ENCODE measurements at regions not wholly inside any gene's neighbourhood (a gene's known extent, or its start where the extent isn't known, plus 50 kb on each side); places are given as distances from the start of the nearest gene placed in this dataset.

DNA sequence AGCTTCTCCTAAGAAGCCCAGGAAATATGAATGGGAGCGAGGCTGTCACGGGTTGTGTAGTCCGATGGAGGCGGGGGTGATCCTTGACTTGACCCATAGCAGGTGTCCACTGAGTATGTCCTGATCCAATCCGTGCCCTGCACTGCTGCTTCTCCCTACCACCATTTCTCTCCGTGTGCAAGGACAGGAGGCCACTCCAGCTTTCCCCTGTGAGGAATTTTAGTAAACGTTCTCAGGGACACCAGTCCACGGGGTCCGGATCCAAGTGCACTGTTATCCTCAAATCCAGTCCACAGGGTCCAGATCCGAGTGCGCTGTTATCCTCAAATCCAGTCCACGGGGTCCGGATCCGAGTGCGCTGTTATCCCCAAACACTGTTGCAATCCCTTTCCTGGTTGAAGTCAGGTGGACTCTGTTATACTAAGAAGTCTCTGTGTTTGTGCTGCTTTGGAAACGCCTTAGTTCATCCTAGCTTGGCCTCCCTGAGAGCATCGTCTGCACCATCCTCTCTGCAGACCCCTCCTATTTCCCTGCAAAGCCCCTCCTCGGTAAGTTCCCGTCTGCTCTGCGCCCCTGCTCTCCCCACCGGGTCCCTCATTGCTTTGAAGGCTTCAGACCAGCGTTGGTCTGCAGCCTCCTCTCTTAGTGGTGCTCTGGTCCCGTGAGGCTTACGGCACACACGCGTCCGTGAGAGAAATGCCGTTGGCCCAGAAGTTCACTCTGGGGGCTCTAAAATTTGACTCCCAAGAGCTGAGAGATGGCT is 303.5 kb downstream of the TEX29 start:
- DNase-seq (ENCODE audit: low spot score) = no peak
- in situ Hi-C loops (cut with MboI; ENCODE audit: low sequenced_read_pairs, unreplicated experiment) = no loop called here

DNA sequence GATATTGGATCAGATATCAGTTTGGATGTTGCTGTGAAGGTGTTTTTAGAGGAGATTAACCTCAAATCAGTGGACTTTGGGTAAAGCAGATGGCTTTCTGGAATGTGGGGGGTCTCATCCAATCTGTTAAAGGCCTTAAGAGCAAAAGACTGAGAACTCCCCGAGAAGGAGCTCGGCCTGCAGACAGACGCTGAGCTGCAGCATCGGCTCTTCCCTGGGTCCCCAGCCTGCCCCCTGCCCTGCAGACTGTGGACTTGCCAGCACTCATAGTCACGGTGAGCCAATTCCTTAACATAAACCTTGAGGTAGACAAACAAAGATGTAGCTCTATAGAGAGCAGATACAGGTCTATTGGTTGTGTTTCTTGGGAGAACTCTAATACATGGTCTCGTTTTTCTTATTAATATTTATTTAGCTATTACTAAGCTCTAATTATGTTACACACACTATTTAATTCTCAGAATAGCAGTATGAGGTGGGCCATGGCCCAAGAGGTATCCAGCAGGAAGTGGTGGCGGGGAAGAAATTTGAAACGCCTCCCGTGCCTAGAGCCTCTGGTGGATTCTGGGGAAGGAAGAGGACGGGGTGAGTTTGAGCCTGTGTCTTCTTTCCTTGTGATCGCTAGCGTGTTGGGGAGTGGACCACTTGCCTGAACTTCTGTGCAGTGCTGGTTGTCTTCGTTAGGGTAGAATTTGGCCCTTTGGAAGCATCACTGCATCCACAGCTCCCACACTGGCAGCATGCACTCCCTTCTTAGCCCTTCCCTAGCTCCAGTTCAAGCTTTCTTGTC is 305.3 kb downstream of the TEX29 start:
- in situ Hi-C loops (cut with MboI; ENCODE audit: low sequenced_read_pairs, unreplicated experiment) = no loop called here

More for the DNA sequence above, 303.5 kb downstream of the TEX29 start:
- TF ChIP-seq, protein P1, sequence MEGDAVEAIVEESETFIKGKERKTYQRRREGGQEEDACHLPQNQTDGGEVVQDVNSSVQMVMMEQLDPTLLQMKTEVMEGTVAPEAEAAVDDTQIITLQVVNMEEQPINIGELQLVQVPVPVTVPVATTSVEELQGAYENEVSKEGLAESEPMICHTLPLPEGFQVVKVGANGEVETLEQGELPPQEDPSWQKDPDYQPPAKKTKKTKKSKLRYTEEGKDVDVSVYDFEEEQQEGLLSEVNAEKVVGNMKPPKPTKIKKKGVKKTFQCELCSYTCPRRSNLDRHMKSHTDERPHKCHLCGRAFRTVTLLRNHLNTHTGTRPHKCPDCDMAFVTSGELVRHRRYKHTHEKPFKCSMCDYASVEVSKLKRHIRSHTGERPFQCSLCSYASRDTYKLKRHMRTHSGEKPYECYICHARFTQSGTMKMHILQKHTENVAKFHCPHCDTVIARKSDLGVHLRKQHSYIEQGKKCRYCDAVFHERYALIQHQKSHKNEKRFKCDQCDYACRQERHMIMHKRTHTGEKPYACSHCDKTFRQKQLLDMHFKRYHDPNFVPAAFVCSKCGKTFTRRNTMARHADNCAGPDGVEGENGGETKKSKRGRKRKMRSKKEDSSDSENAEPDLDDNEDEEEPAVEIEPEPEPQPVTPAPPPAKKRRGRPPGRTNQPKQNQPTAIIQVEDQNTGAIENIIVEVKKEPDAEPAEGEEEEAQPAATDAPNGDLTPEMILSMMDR (IDR thresholded peaks at IDR 0.05; ENCODE audit: borderline replicate concordance, control extremely low read depth, extremely low read depth, insufficient read depth, missing control alignments) = no peak

DNA sequence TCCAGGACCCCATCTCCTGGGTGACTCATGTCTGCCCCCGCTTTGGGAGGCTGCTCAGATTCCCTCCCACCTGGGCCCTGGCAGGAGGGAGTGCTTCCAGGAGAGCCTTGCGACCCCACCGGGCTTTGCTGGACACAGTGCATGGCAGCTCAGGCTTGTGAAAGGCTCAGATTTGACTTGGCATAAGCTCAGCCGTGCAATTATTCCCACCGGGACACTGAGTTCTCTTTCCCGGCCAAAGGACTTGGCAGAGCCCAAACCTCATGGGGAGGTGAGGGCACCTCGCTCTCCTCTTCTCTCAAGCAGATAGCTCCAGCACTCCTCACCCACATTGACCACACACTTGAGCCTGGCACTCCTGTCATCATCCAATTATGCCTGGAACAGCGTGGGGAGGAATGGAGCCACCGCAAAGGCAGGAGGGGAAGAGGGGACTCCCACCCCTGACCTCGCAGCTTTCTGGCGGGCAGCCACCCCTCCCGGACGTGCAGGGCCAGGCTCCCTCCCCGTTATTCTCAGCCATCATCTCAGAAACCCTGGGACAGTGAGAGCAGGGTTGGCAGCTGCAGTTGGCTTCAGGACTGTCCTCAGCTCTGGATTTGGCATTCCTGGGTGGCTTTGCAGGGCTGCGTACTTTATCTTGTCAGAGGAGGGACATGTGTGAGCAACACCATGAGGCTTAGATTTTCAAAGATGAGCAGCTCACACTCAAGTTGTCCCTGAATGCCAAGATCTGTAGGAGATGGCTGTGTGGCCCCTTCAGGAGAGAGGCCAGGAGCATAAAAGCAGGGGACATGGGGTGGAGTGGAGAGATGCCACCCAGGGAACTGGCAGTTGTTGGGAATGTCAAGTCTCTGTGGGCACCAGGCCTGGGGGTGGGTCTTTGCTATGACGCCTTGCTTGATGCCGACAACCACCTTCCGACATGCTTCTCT is 306.2 kb downstream of the TEX29 start:
- no peak for DNase-seq (ENCODE audit: low spot score)
- TF ChIP-seq, protein P1 (IDR thresholded peaks at IDR 0.05; ENCODE audit: borderline replicate concordance, control extremely low read depth, extremely low read depth, insufficient read depth, missing control alignments) = no peak
- in situ Hi-C loops (cut with MboI; ENCODE audit: low sequenced_read_pairs, unreplicated experiment) = no loop called here

More for the DNA sequence above, 305.3 kb downstream of the TEX29 start:
- DNase-seq (ENCODE audit: low spot score) = no peak
- TF ChIP-seq, protein P1 (IDR thresholded peaks at IDR 0.05; ENCODE audit: borderline replicate concordance, control extremely low read depth, extremely low read depth, insufficient read depth, missing control alignments) = no peak

DNA sequence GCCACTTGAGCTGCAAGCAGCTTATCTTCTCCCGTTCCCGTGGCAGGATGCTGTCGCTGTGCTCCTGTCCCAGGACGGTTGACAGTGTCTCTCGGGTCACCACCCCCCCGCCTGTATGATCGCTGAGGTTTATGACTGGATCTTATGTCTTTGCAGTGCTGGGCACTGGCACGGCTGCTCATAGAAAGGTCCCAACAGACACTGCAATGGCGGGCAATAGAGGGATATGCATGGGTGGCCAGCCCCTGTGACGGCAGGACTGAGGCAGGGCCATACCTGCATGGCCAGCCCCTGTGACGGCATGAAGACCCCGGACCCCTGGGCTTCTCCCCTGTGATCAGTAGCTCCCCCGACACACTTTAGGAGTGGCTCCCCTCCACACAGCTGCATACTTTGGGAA is 307.2 kb downstream of the TEX29 start:
- TF ChIP-seq, protein P1 (IDR thresholded peaks at IDR 0.05; ENCODE audit: borderline replicate concordance, control extremely low read depth, extremely low read depth, insufficient read depth, missing control alignments) = no peak
- in situ Hi-C loops (cut with MboI; ENCODE audit: low sequenced_read_pairs, unreplicated experiment) = no loop called here
- DNase-seq (ENCODE audit: low spot score) = no peak

DNA sequence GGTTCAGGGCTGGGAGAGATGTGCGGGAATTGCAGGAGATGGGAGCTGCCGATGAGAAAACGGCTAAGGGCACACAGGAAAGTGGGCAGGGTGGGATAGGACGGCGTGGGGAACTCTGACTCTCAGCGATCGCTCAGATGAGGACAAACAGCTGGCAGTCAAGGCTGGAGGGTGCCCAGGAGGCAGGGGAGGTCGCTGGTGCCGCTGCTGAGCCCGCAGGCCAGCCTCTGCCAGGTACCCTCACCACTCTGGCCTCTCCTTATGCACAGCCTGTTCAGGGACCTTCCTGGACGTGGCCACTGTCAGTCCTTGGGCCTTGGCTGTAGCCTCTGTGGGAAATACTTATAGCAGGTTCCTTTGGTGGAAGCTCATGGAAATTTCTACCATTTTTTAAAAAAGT is 308.6 kb downstream of the TEX29 start:
- TF ChIP-seq, protein P1 (IDR thresholded peaks at IDR 0.05; ENCODE audit: borderline replicate concordance, control extremely low read depth, extremely low read depth, insufficient read depth, missing control alignments) = no peak
- in situ Hi-C loops (cut with MboI; ENCODE audit: low sequenced_read_pairs, unreplicated experiment) = no loop called here

DNA sequence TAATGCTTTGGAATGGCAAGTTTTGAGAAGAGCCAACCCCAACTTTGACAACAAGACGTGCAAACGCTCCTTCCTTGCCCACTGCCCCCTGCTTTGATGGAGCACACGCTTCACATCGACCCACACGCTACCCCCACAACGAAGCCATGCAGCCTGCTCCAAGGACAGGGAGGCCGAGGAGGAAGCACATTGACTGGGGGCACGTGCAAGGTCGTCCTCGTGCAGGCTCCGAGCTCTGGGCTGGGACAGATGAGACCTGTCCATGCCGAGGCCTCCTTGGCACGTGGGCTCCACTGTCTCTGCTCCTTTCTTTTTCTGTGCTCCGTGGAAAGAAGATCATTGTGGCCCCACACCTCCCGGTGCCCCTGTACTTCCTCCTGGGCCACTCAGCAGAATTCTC is 309.0 kb downstream of the TEX29 start:
- in situ Hi-C loops (cut with MboI; ENCODE audit: low sequenced_read_pairs, unreplicated experiment) = no loop called here
- no peak for DNase-seq (ENCODE audit: low spot score)
- TF ChIP-seq, protein P1 (IDR thresholded peaks at IDR 0.05; ENCODE audit: borderline replicate concordance, control extremely low read depth, extremely low read depth, insufficient read depth, missing control alignments) = no peak

More for the DNA sequence above, 308.6 kb downstream of the TEX29 start:
- no peak for DNase-seq (ENCODE audit: low spot score)

All from GM13976 (cell line).